OCI-LY7 (cell line): ENCODE measurements at regions not wholly inside any gene's neighbourhood (a gene's known extent, or its start where the extent isn't known, plus 50 kb on each side); places are given as distances from the start of the nearest gene placed in this dataset.

ENCODE experiments used
- BruUV-seq: library from RNA; stranded (reverse); fragments of 400-500 nt; replicated peaks from 2 replicates; lab custom pipeline; 2021; lab: Mats Ljungman, UMichigan
- CTCF ChIA-PET: fragments of 300-600 bp; sonication (Branson Sonifier 250); formaldehyde crosslinking; loops from one replicate; lab custom pipeline; 2022; ENCODE audit warnings: antibody characterized with exemption; ENCODE audit not compliant: unreplicated experiment; lab: Charles Lee
- POLR2A ChIA-PET: fragments of 300-600 bp; sonication (Branson Sonifier 250); formaldehyde crosslinking; loops from one replicate; lab custom pipeline; 2022; ENCODE audit warnings: antibody characterized with exemption; lab: Charles Lee
- DNase-seq: peaks from one replicate; pipeline ENCODE4 v3.0.0-alpha.2; 2015; ENCODE audit warnings: low spot score
- H2AFZ ChIP-seq: fragments of 200-600 bp; sonication (generic), shearing (Covaris generic); 2 replicates; pipeline ENCODE4 v1.6.1; 2014; ENCODE audit warnings: mild to moderate bottlenecking, antibody characterized with exemption, low read length, moderate library complexity
- H3K27ac ChIP-seq: fragments of 200-600 bp; sonication (generic); 2 replicates; pipeline ENCODE4 v1.5.1; 2014; ENCODE audit warnings: mixed run types, low read depth, mild to moderate bottlenecking, moderate library complexity, low read length, inconsistent platforms; ENCODE audit not compliant: poor library complexity, severe bottlenecking
- H3K36me3 ChIP-seq: fragments of 200-600 bp; sonication (generic); 2 replicates; pipeline ENCODE4 v1.6.1; 2014; ENCODE audit warnings: mild to moderate bottlenecking, antibody characterized with exemption, low read length, moderate library complexity, mixed read lengths; ENCODE audit not compliant: insufficient read depth
- H3K4me1 ChIP-seq: fragments of 200-600 bp; sonication (generic); 2 replicates; pipeline ENCODE4 v1.5.1; 2014; ENCODE audit warnings: mild to moderate bottlenecking, low read length; ENCODE audit not compliant: insufficient read depth, poor library complexity, severe bottlenecking
- H3K4me2 ChIP-seq: fragments of 200-600 bp; sonication (generic); 2 replicates; pipeline ENCODE4 v1.6.1; 2014; ENCODE audit warnings: mild to moderate bottlenecking, low read length
- H3K4me3 ChIP-seq: fragments of 200-600 bp; sonication (generic); 2 replicates; pipeline ENCODE4 v1.5.1; 2014; ENCODE audit warnings: mild to moderate bottlenecking, low read depth, low read length; ENCODE audit not compliant: poor library complexity, severe bottlenecking
- H3K79me2 ChIP-seq: fragments of 200-600 bp; sonication (generic); 2 replicates; pipeline ENCODE4 v1.6.1; 2016; ENCODE audit warnings: low read depth, mild to moderate bottlenecking, low read length, moderate library complexity, mixed read lengths; ENCODE audit not compliant: insufficient read depth
- H3K9me2 ChIP-seq: fragments of 200-600 bp; sonication (generic); 2 replicates; pipeline ENCODE4 v1.6.1; 2016; ENCODE audit warnings: mild to moderate bottlenecking, low read length, mixed read lengths; ENCODE audit not compliant: insufficient read depth
- H3K9me3 ChIP-seq: fragments of 200-600 bp; sonication (generic); 2 replicates; pipeline ENCODE4 v1.6.1; 2014; ENCODE audit warnings: mild to moderate bottlenecking, mixed run types, low read length, mixed read lengths
- H4K20me1 ChIP-seq: fragments of 200-600 bp; sonication (generic); 2 replicates; pipeline ENCODE4 v1.6.1; 2014; ENCODE audit warnings: mild to moderate bottlenecking, antibody characterized with exemption, low read length, moderate library complexity, mixed read lengths; ENCODE audit not compliant: insufficient read depth
- CTCF ChIP-seq: fragments of 200-600 bp; sonication (generic); conservative IDR thresholded peaks from 2 replicates; pipeline ENCODE4 v1.5.1; 2014; ENCODE audit warnings: mild to moderate bottlenecking, antibody characterized with exemption, low read length, moderate library complexity, mixed read lengths
- EZH2phosphoT487 ChIP-seq: fragments of 200-600 bp; sonication (generic); IDR thresholded peaks from 2 replicates; pipeline ENCODE4 v1.6.1; 2018; ENCODE audit warnings: low read depth, borderline replicate concordance, mild to moderate bottlenecking, mixed run types, antibody characterized with exemption, low read length, moderate library complexity, mixed read lengths
- intact Hi-C: fragments of 100-400 bp; cut with micrococcal nuclease; formaldehyde crosslinking; loops from one replicate; pipeline ENCODE4 v1.10.0; 2022; ENCODE audit not compliant: unreplicated experiment

GRCh38 chr6:92161953-92162352 is 1257.4 kb downstream of the EPHA7 start:
- Histone ChIP-seq H3K9me3 (no peaks in the 10 kb centered on the region), H3K9me2 (no peaks in the 10 kb centered on the region), H3K36me3 (no peaks in the 10 kb centered on the region), H3K4me1 (no peaks in the 10 kb centered on the region), H4K20me1 (no peaks in the 10 kb centered on the region), H2AFZ (no peak overlapping the region), H3K4me2 (no peak overlapping the region), H3K79me2 (no peaks in the 10 kb centered on the region), H3K27ac (no peak overlapping the region), H3K4me3 (no peak overlapping the region)
- intact Hi-C loops: no loop called here
- no peak for TF ChIP-seq CTCF
- no peak for DNase-seq
- no TSS peak for BruUV-seq
- POLR2A ChIA-PET: no interaction called here
- CTCF ChIA-PET: no interaction called here

- DNase-seq: no peak
- no peak overlapping the region for H3K4me2 ChIP-seq
- no peak for TF ChIP-seq CTCF
- no peak for TF ChIP-seq EZH2phosphoT487
- H2AFZ ChIP-seq: no peak overlapping the region
- H3K9me2 ChIP-seq: no peaks in the 10 kb centered on the region
- ChIA-PET POLR2A (interaction anchor here (0.7 kb wide), 1 partner anchor 51 kb away, joined by 3 read pairs; no protein-coding TSS in a partner anchor), CTCF (no interaction called here)
- H3K27ac ChIP-seq: no peak overlapping the region
- H4K20me1 ChIP-seq: no peaks in the 10 kb centered on the region
- BruUV-seq: no TSS peak
- intact Hi-C loops: no loop called here
- H3K4me1 ChIP-seq: no peaks in the 10 kb centered on the region
- H3K36me3 ChIP-seq: no peaks in the 10 kb centered on the region
- no peak overlapping the region for H3K4me3 ChIP-seq
- no peaks in the 10 kb centered on the region for H3K79me2 ChIP-seq
- no peaks in the 10 kb centered on the region for H3K9me3 ChIP-seq
Observed at GRCh38 chr6:92160226-92160625, 1259.1 kb downstream of the EPHA7 start.

GRCh38 chr6:92159046-92159445 is 1260.3 kb downstream of the EPHA7 start:
- H3K9me3 ChIP-seq: no peaks in the 10 kb centered on the region
- H4K20me1 ChIP-seq: no peaks in the 10 kb centered on the region
- CTCF ChIA-PET: no interaction called here
- DNase-seq: no peak
- no peaks in the 10 kb centered on the region for H3K36me3 ChIP-seq
- H3K4me3 ChIP-seq: no peak overlapping the region
- no peaks in the 10 kb centered on the region for H3K4me1 ChIP-seq
- TF ChIP-seq EZH2phosphoT487 (no peak), CTCF (peak; percentile 33; the same call in 1 of the 2 replicates)
- no peak overlapping the region for H3K27ac ChIP-seq
- intact Hi-C loops: no loop called here
- no peak overlapping the region for H3K4me2 ChIP-seq
- no TSS peak for BruUV-seq
- no peaks in the 10 kb centered on the region for H3K79me2 ChIP-seq
- no peak overlapping the region for H2AFZ ChIP-seq
- POLR2A ChIA-PET: interaction anchor here (0.6 kb wide), 1 partner anchor 885 kb away, joined by 4 read pairs; no protein-coding TSS in a partner anchor
- no peaks in the 10 kb centered on the region for H3K9me2 ChIP-seq
